Stimulated activated CD8-positive, alpha-beta memory T cell treated with anti-CD3 and anti-CD28 coated beads, Interleukin-4, amount 100 ng/mL, for 48 hours (primary cell): ENCODE measurements at regions not wholly inside any gene's neighbourhood (a gene's known extent, or its start where the extent isn't known, plus 50 kb on each side); places are given as distances from the start of the nearest gene placed in this dataset.
A peak's percentile ranks its signal among the peaks of the same experiment; 100 is the strongest.

Experiments used
- DNase-seq: peaks from one replicate; pipeline ENCODE4 v3.0.0-alpha.2; 2020

DNA sequence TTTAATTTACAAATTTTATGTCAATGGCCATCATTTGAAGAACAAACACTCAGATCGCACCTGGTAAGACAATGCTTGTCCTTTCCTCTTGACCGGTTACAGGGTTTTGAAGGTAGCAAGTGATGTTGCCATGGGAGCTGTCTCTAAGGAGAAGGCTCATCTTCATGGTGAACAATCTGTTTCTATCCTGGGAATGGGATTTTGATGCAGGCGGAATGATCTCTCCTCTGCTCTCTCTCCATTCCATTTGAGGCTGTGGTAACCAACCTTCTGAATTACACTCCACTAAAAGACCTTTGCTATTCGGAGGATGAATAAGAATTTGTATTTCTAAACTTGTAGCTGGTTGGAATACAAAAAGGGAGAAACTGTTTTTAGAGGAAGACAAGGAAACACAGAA lies 57.9 kb upstream of the SLC5A9 start:
- DNase-seq, result no peak

DNA sequence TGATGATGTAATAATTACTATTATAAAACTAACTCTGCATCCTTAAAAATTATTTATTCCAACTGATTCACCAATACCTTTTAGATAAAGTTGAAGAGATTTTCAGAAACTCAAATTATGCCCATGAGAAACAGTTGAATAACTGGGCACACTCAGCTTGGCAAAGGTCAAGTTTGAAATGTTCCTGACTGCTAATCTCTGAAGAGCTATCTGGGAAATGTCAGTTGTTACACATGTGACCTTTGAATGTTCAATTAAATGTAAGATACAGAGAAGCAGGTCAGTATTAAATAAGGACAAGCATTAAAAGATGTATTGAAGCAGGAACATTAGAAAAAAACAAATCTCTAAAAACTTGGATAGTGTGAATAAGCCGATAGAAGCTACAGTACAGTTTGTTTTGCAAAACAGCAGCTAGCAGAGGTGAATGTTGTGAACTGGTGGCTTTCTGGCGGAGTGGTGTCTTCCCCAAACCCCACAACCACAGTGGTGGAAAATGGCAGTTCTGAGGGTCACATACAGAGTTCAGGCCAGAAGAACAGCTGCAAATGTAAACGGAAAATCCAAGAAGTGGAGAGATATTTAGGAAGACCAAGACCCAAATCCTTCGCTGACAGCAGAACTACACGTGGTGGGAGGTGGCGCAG lies 61.9 kb upstream of the SLC5A9 start:
- no peak for DNase-seq

DNA sequence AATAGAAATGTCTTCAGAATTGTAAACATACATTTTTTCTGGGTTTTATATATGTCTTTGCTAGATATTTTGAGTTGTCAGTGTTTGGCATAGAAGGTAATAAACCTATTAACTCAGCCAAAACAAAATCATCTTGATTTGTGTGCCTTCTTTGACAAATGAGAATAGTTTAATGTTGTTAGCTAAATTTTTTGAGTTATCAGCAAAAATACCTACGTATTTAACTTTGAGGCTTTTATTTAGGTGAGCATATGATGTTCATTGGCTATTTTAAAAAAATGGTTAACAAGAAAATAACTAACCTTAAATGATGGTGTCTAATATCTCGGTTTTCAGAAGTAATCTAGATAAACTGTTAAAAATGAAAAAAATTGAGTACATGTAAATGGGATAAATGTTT lies 83.2 kb upstream of the SLC5A9 start:
- no peak for DNase-seq

DNA sequence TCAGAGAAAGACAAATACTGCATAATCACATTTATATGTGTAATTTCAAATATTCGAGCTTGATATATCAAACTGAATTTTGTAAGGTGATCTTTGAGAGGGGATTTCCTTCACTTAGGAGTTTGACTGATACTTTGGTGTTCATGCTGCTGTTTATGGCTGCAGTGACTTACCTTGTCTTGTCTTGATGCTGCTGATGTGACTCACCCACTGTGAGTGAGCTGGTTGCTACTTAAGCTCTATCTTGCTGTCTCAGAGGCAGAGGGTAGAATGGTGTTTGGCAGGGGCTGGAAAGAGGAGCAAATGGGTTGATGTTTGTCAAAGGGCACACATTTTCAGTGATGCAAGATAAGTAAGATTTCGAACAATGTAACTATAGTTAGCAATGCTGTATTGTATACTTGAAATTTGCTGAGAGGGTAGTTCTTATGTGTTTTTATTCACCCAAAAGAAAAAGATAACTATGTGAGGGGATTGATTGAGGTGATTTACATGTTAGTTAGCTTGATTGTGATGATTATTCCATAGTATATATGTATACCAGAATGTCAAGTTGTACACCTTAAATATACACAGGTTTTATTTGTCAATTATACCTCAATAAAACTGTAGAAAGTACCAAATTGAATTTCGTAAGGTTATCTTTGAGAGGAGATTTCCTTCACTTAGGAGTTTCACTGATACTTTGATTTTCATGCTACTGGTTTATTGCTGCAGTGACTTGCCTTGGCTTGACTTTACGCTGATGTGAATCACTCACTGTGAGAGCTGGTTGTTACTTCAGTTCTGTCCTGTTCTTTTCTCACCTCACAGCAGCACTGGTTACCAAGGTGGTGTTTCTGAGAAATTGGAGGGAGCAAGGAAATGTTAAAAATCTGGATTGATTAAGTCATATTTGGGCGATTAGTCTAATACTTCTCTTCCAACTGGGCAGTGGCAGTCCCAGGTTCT lies 94.5 kb upstream of the SLC5A9 start:
- no peak for DNase-seq

DNA sequence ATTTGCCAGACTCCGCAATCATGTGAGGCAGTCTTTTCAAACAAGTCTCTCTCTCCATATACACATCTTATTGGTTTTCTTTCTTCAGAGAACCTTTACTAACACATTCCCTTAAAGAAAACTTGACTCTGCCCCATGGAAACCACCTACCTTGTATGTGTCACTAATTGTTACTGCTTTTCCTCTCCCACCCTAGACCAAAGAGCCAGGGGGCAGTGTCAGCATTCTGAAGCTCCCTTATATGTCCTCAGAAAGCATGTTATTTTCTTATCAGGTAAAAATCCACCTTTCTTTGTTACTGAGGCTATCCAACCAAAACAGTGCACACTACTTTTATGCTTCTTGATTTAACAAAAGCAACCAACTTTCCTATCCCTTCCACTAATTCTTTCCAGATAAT lies 98.9 kb upstream of the SLC5A9 start:
- no peak for DNase-seq

DNA sequence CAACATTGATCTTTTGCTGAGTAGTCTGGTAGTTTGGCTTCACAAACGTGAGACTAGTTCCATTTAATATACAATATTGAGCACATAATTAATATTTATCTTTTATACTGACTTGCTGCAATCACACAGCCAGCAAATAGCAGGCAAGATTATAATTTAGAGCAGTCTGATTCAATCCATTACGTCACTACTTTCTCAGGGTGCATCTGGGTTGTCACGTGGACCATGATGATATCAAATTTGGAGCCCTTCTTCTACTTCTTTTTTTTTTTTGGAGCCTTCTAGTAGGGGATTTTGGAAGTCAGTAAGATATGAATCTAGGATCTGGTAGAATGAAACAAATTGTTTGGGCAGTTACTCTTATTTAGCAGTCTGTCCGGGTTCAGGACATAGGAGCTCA lies 100.6 kb upstream of the SLC5A9 start:
- DNase-seq, result no peak

DNA sequence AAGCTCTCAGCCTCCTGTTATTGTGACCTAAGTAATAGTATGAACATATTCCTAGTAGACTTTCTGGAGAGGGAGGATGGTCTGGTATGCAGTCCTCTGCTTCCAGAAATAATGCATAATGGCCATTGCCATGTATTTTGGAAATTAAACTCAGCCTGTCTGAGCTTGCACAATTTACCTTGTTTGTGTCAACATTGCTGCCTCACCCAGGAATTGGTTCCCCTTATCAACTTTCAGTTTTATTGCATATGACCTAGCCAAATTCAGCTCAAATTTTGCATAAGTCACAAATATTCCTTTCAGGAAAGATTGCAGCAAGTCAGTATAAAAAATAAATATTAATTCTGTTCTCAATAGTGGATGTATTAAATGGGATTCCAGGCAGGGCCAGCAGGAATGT lies 101.9 kb upstream of the SLC5A9 start:
- DNase-seq, result no peak

DNA sequence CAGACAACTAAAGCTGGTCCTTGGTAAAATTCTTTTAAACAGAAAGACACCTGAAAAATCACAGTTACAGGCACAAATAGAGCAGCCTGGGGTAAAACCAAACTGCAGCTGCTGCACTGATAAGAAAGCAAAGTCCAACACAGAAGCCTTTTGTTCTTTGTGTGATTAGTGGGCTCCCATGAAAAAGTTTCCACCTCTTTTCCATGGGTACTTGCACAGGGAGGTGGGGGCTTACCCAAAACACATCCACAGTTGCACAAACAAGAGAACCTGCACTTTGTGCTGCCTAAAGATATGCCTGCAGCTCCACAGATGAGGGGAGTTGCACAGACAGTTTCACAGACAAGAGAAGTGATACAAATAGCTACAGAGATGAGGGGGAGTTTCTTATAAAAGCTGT lies 106.7 kb upstream of the SLC5A9 start:
- no peak for DNase-seq

DNA sequence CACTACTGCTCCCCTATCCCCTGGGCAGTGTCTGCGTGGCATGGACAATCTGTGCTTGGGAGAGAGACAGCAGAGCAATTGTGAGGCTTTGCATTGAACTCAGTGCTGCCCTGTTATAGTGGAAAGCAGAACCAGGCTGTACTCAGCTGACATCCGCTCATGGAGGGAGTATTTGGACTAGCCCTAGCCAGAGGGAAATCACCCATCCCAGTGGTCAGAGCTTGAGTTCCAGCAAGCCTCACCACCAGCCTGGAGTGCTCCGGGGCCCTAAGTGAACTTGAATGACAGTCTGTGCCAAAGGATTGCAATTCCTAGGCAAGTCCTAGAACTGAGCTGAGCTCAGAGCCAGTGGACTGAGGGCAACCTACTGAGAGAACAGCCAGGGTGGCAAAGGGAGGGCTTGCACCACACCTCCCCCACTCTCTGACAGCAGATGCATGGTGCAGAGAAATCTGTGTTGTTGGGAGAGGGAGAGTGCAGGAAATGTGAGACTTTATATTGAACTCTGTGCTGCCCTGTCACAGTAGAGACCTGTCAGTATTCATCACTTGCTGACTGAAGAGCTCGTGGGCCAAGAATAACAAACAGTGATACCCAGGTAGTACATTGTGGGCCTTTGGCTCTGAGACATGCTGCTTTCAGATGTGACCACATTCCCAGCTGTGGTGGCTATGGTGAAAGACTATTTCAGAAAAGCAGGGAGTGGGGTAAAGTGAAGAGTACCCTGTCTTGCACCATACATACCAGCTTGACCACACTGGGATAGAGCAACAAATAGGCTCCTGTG lies 107.7 kb upstream of the SLC5A9 start:
- DNase-seq, result no peak

DNA sequence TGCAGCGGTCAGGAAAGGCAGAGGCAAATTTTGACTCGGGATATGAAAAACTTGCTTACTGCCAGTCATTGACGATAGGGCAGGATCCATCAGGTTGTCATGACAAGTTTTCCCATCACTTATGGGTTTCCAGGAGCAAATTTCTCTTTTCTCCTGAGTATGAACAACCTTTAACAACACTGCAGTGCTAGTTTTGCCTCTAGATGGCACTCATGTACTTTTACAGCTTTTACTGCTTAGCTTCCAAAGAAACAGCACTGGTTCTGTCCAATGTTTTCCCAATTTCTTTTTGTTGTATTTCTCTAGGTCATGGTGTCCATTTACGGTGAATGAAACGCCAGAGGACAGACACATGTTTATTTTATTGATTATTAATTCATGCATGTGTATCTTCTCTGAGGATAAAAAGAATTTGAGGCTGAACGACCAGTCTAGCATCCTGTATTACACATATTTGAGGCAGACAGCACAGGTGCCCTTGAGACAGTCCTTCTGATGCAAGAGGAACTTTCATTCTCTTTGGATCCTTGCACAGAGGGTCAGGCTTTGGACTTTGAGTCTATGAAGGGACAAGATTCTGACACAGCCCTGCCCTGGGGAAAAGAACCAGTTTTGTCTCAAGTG lies 112.3 kb upstream of the TRABD2B start:
- DNase-seq, result no peak

DNA sequence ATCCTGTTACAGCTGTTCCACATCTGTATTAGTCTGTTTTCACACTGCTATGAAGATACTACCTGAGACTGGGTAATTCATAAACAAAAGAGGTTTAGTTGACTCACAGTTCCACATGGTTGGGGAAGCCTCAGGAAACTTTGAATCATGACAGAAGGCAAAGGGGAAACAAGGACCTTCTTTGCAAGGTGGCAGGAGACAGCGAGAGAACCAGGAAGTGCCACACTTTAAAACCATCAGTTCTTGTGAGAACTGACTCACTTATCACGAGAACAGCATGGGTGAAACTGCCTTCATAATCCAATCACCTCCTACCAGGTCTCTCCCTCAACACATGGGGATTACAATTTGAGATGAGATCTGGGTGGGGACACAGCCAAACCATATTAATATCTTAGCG lies 110.3 kb upstream of the TRABD2B start:
- no peak for DNase-seq

DNA sequence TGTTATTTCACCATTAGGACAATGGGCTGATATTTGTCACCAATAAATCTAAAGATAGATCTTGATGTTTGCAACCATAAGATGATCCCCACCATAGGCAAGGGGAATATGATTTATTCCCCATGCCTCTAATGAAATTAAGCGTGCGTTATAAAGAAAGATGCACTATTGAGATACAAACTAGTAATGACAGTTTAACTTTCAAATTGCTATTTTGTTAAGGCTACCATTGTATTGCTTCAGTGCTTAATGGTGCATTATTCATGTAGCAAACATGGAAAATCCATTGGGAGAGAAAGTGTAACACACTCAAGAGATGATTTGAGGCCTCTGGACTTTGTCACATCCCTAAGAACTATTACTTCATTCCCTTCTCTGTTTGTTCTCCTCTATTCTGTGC lies 108.9 kb upstream of the TRABD2B start:
- DNase-seq, result no peak

DNA sequence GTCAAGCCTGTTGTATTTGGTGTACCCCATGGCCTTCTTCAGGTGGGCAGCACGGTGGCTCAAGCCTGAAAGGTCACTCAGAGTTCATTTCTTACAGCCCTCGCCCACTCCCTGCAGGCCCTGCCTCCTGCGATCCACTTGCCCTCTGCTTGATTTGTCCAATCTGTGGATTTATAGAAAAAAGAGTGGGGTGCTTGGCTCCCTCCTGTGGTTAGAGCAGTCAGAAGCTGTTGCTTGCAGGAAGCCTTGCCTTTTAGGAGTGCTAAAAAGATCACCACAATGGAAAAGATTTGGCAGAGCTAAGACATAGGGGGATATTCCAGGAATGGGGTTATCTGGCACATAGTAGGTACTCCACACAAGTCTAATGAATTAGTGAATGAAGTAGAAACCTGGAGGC lies 108.0 kb upstream of the TRABD2B start:
- DNase-seq, result no peak

DNA sequence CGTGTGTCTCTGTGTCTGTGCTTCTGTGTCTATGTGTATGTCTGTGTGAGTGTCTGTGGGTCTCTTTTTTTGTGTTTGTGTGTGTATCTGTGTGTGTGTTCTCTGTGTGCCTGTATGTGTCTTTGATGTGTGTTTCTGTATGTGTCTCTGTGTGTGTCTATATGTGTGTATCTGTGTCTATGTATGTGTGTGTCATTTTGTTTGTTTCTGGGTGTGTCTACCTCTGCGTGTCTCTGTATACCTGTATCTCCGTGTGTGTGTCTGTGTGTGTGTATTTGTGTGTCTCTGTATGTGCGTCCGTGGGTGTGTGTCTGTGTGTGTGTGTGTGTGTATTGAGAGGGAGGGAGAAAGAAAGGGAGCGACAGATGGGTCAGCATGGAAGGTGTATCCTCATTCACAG lies 106.3 kb upstream of the TRABD2B start:
- DNase-seq, result no peak

DNA sequence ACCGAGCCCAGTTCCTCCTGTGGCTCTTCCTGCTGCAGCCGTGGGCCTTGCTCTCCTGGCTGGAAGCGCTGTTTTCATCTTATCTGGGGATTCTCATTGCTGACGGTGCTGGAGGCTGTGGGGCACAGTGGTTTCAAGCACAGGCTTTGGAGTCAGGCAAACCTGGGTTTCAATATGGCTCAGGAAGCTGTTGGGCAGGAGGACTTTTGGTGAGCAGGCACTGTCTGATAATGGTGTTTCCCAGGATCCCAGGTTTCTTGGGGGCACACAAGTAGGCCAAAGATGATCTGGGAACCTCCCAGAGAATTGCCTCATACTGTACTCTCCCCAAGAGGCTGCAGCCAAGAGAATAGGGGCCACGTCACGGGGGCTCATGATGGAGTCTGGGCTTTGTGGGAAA lies 105.6 kb upstream of the TRABD2B start:
- DNase-seq, result no peak

DNA sequence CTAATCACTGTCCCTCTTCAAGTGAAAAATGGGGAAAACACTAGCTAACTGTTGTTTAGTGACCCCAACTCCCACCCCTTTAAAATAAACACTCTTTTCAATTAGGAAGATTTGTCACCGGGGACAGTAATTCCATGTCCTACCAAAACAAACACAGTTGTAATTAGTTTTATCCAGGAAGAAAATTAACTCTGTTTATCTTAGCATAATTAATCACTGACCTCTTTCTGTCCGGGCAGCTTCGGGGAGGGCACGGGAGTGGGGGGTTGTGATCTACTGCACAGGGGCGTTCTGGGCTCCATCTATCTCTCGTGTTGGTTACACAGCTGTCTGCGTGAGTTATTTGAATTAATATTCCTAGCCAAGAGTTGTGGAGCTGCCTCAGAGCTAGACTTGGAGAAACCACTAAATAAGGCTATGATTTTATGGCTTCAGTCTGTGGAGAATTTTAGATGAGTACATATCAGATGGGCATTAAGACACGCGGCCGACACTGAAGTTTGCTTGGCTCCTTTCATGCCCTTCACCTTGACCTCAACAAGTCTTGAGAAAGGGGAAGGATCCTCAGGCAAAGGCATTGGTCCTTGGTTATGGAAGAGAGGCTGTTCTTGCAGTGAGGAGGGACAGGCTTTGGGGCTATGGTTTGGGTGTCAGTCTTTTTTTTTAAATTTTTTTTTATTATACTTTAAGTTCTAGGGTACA lies 102.0 kb upstream of the TRABD2B start:
- no peak for DNase-seq

DNA sequence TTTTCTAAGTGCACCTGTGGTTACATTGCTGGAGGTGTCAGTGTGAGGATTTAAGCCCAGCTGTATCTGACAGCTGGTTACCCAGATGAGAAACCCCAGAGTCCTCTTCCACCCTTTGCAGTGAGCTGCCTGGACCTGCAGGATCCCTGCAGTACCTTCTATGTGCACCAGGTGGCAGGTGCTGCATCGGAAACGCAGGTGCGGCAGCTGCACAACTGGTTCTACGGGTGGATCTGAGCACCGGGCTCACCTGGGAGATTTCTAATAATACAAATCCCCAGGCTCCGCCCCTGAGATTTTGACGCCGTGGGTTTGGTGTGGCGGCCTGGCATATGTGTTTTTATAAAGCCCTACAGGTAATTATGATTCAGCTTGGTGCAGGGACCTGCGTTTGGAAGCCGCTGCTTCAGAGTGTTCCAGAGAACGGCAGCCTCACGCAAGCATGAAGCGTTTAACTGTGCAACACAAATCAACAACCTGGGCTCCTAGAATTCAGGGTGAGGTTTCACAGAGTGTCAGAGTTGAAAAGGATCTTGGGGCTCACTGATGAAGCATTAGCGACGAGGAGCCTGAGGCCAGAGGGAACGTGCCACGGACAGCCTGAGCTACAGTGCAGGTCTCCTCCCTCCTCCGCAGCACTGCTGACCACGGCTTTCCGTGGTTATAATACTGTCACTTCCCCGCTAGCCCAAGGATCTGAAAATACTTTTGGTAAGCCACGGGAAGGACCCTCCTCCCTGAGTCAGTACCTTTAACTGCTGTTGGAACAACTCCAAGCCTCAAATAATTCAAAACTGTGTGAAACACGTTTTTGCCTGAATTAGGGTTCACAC lies 96.7 kb upstream of the TRABD2B start:
- peak; percentile 83 for DNase-seq

DNA sequence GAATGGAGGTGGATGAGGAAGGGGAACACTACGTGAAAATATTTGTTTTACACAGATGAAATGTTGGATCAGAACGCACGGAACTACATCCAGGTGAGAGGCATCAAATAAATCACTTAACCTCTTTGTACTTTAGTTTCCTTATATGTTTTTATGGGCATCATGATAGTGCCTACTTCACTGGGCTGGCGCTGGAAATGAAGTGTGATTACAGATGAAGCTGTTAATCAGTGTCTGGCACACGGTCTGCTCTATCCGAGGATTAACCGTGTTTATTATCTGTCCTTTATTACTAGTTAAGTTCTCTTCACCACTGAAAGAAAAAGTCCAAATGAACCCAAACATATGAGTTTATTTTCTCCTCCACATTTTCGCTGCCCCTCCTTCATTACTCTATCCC lies 96.0 kb upstream of the TRABD2B start:
- DNase-seq, result no peak

DNA sequence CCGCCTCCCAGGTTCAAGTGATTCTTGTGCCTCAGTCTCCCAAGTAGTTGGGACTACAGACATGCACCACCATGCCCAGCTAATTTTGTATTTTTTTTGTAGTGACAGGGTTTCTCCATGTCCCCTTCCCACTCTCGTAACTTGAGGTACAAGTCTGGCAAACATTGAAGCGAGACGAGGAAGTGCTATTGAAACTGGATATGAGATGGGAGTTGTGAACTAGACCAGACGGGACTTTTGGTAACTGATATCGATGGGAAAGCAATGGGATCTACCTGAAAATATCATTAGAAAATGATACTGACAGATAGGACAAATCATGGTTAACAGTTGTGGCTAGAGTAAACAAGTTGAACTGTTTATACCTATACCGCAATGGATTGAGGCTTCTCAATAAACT lies 95.2 kb upstream of the TRABD2B start:
- DNase-seq, result no peak

DNA sequence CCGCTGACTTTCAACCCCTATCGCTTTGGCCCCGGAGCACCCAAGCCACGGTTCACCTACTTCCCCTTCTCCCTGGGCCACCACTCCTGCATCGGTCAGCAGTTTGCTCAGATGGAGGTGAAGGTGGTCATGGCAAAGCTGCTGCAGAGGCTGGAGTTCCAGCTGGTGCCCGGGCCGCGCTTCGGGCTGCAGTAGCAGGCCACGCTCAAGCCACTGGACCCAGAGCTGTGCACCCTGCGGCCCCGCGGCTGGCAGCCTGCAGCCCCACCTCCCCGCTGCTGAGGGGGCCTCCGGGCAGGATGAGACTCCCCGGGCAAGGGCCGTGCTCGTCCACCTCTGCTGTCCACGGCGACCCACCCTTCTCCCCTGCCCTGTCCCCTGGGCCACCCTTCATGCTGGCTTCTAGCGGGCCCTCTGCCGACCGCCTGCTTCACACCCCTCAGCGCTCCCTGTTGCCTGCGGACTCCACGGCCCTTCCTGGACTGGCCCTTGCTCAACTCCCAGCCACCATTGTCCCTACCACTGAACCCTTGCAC lies 92.2 kb upstream of the TRABD2B start:
- no peak for DNase-seq

DNA sequence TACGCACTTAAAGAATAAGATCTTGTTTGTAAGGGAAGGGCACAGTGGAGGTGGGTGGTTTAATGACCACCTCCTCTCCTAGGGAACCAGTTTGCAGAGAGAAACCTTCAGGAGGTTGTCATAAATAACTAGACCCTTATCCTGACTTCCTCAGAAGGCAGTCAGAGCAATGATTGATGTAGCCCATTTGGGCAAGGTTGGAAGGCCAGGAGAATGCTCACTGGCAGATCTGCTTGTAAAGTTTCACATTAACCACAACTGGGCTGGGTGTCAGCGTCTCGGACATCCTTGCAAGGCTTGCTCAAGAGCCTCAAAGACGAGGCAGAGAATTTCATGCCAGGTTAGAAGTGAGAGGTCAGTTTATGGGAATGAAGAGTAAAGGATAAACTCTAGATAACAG lies 87.6 kb upstream of the TRABD2B start:
- no peak for DNase-seq
